ENCODE measurements at regions not wholly inside any gene's neighbourhood (a gene's known extent, or its start where the extent isn't known, plus 50 kb on each side); places are given as distances from the start of the nearest gene placed in this dataset.

DNA sequence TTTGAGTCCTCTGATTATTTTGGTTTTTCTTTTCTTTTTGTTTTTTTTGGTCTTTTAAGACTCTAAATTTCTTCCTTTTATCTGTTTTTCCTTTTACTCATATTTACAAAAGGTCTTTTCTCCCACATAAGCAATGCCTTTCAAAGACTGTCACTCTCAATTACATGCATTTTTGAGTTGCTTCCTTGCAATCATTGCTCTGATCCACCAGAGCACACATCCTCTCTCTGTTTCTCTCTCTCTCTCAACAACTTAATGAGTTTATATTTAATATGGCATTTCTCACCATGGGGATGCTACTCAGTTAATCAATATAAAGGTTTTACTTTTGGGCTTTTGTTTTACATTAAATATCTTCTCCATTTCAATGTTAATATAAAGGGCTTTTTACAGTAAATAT lies 62.7 kb upstream of the OR10AD1 start:
- TF ChIP-seq EZH2 (IDR thresholded peaks at IDR 0.05) (no peak), POLR2AphosphoS5 (IDR thresholded peaks at IDR 0.05; ENCODE audit: borderline replicate concordance, low read depth, low read length) (no peak), FOXP2 (optimal IDR thresholded peaks at IDR 0.05; ENCODE audit: control extremely low read depth, extremely low read length, insufficient read depth) (no peak)

Data from SK-N-MC (cell line).